HepG2 (cell line): ENCODE measurements at regions not wholly inside any gene's neighbourhood (a gene's known extent, or its start where the extent isn't known, plus 50 kb on each side); places are given as distances from the start of the nearest gene placed in this dataset.

Experiments used
- ATAC-seq: fragments of 200-7000 bp; cut with Tn5 transposase; 3 replicates; pipeline ENCODE4 v1.9.1; 2020; ENCODE audit warnings: mild to moderate bottlenecking, moderate library complexity
- BruUV-seq: library from RNA; stranded (reverse); fragments of 400-500 nt; replicated peaks from 2 replicates; lab custom pipeline; 2021; lab: Mats Ljungman, UMichigan
- CTCF ChIA-PET: fragments of 300-600 bp; formaldehyde crosslinking; extraction: SDS; loops from one replicate; lab custom pipeline; 2021; ENCODE audit warnings: low total read pairs, inconsistent platforms, low intra/inter-chr PET ratio; lab: Yijun Ruan, JAX
- POLR2A ChIA-PET: fragments of 350-600 bp; sonication (Branson Sonifier 250); formaldehyde crosslinking; loops from one replicate; lab custom pipeline; 2020; ENCODE audit warnings: antibody characterized with exemption, inconsistent platforms; lab: Yijun Ruan, JAX
- DNase-seq: peaks from one replicate; pipeline ENCODE4 v3.0.0-alpha.2; 2015; ENCODE audit warnings: low spot score
- FAIRE-seq: peaks from 3 replicates; lab custom pipeline; 2011; peaks lifted over from hg19 to GRCh38; lab: Jason Lieb, UNC
- H2AFZ ChIP-seq: one replicate; pipeline ENCODE4 v1.6.1; 2011; ENCODE audit warnings: low read length, inconsistent platforms
- H3K27ac ChIP-seq: fragments of 300-600 bp; 3 replicates; pipeline ENCODE4 v1.8.0; 2011; ENCODE audit warnings: mixed run types, mild to moderate bottlenecking, mixed read lengths, low read length, inconsistent platforms; ENCODE audit not compliant: insufficient read depth; ENCODE audit errors: extremely low read length
- H3K27me3 ChIP-seq, 2 experiments: fragments of 200-600 bp in 1 of 2; 2 replicates in 1 of 2; 3 replicates in 1 of 2; pipeline versions ENCODE4 v1.6.0 to v1.8.0; 2011; ENCODE audit warnings: low read length in 2 of 2, mild to moderate bottlenecking in 2 of 2, moderate library complexity in 2 of 2, inconsistent platforms in 1 of 2; ENCODE audit not compliant: insufficient read depth in 2 of 2, control insufficient read depth in 1 of 2
- H3K36me3 ChIP-seq, 2 experiments: fragments of 200-600 bp in 1 of 2; replicated peaks in 1 of 2; 2 replicates in 1 of 2; 3 replicates in 1 of 2; pipeline versions ENCODE4 v1.5.1 to v1.8.0; 2011; ENCODE audit warnings: low read length in 2 of 2, inconsistent platforms in 1 of 2; ENCODE audit not compliant: insufficient read depth in 2 of 2, control insufficient read depth in 1 of 2
- H3K4me1 ChIP-seq: 2 replicates; pipeline ENCODE4 v1.5.1; 2012; ENCODE audit warnings: low read length, inconsistent platforms; ENCODE audit not compliant: insufficient read depth
- H3K4me2 ChIP-seq: 2 replicates; pipeline ENCODE4 v1.6.0; 2011; ENCODE audit warnings: low read depth, low read length, inconsistent platforms
- H3K4me3 ChIP-seq, 3 experiments: fragments of 200-600 bp in 1 of 3; sonication (generic), shearing (Covaris generic) in 1 of 3; replicated peaks in 1 of 3; 2 replicates each; pipeline ENCODE4 v1.5.1; 2011 to 2016; ENCODE audit warnings: low read length in 3 of 3, inconsistent platforms in 2 of 3, low read depth in 2 of 3, mild to moderate bottlenecking in 2 of 3, control low read depth in 1 of 3, mixed read lengths in 1 of 3; ENCODE audit not compliant: insufficient read depth in 1 of 3
- H3K79me2 ChIP-seq: one replicate; pipeline ENCODE4 v1.6.1; 2011; ENCODE audit warnings: low read length, inconsistent platforms; ENCODE audit not compliant: insufficient read depth
- H3K9ac ChIP-seq: 2 replicates; pipeline ENCODE4 v1.6.0; 2011; ENCODE audit warnings: mild to moderate bottlenecking, low read depth, low read length, inconsistent platforms; ENCODE audit not compliant: insufficient read depth
- H3K9me3 ChIP-seq: 2 replicates; pipeline ENCODE4 v1.5.1; 2012; ENCODE audit warnings: mild to moderate bottlenecking, low read length
- H4K20me1 ChIP-seq: 2 replicates; pipeline ENCODE4 v1.6.0; 2011; ENCODE audit warnings: inconsistent platforms, mild to moderate bottlenecking, low read length, moderate library complexity; ENCODE audit not compliant: insufficient read depth
- AHR ChIP-seq: IDR thresholded peaks from 2 replicates; pipeline ENCODE4 v1.6.1; 2018; ENCODE audit warnings: missing genetic modification reagents, missing compliant biosample characterization
- ATF4 ChIP-seq, 2 experiments: fragments of 450-650 bp in 1 of 2; sonication (generic) in 1 of 2; formaldehyde crosslinking; IDR thresholded peaks; 2 replicates each; pipeline versions ENCODE4 v1.5.0 to v1.8.0; 2020 to 2022; ENCODE audit warnings: mild to moderate bottlenecking in 1 of 2, missing genetic modification reagents in 1 of 2
- HES4 ChIP-seq: sonication (generic); formaldehyde crosslinking; IDR thresholded peaks from 2 replicates; pipeline ENCODE4 v1.9.0; 2021; ENCODE audit warnings: mild to moderate bottlenecking, missing genetic modification reagents, borderline replicate concordance
- KMT2B ChIP-seq: IDR thresholded peaks from 2 replicates; pipeline ENCODE4 v1.6.1; 2016; ENCODE audit warnings: missing genetic modification reagents, missing compliant biosample characterization
- MAX ChIP-seq: IDR thresholded peaks from 2 replicates; pipeline ENCODE4 v1.6.1; 2012; ENCODE audit warnings: inconsistent platforms
- RBFOX2 ChIP-seq: fragments of 200-400 bp; formaldehyde crosslinking; IDR thresholded peaks from 2 replicates; pipeline ENCODE4 v1.6.1; 2017; ENCODE audit warnings: low read depth, mild to moderate bottlenecking, low read length
- TBX3 ChIP-seq: fragments of 450-650 bp; IDR thresholded peaks from 2 replicates; pipeline ENCODE4 v1.6.1; 2017; ENCODE audit warnings: antibody characterized with exemption, mild to moderate bottlenecking, inconsistent platforms, borderline replicate concordance
- TIGD3 ChIP-seq: sonication (generic); formaldehyde crosslinking; IDR thresholded peaks from 2 replicates; pipeline ENCODE4 v1.5.1; 2020; ENCODE audit warnings: mild to moderate bottlenecking, missing genetic modification reagents, borderline replicate concordance
- ZBTB3 ChIP-seq: sonication (generic); formaldehyde crosslinking; IDR thresholded peaks from 2 replicates; pipeline ENCODE4 v1.4.0; 2020; ENCODE audit warnings: low read depth, mild to moderate bottlenecking, moderate library complexity, missing genetic modification reagents, borderline replicate concordance
- ZNF225 ChIP-seq: sonication (generic); formaldehyde crosslinking; IDR thresholded peaks from 2 replicates; pipeline ENCODE4 v1.4.0; 2020; ENCODE audit warnings: mild to moderate bottlenecking, missing genetic modification reagents
- ZNF343 ChIP-seq: sonication (generic); formaldehyde crosslinking; IDR thresholded peaks from 2 replicates; pipeline ENCODE4 v1.4.0; 2020; ENCODE audit warnings: mild to moderate bottlenecking, missing genetic modification reagents
- ZNF777 ChIP-seq: sonication (generic); formaldehyde crosslinking; IDR thresholded peaks from 2 replicates; pipeline ENCODE4 v1.4.0; 2020; ENCODE audit warnings: missing genetic modification reagents
- ZNF878 ChIP-seq: sonication (generic); formaldehyde crosslinking; IDR thresholded peaks from 2 replicates; pipeline ENCODE4 v1.8.1; 2023; ENCODE audit warnings: mild to moderate bottlenecking, missing genetic modification reagents, moderate library complexity
- WGBS: methylation state at CpG from one replicate; pipeline ENCODE4 v1.1.6; 2017; ENCODE audit warnings: low lambda C conversion rate; 5-methylcytosine and 5-hydroxymethylcytosine counted together
- in situ Hi-C: cut with HindIII; loops from 2 replicates; pipeline ENCODE4 v1.10.0; 2017; ENCODE audit warnings: low pct_unique_long_range_greater_than_20kb; ENCODE audit not compliant: extremely low pct_ligation_motif_present
- intact Hi-C: fragments of 100-400 bp; cut with micrococcal nuclease; formaldehyde crosslinking; loops from one replicate; pipeline ENCODE4 v1.10.0; 2022; ENCODE audit not compliant: unreplicated experiment

- TF ChIP-seq TBX3 (no peak), RBFOX2 (no peak), TIGD3 (no peak), ATF4 (CRISPR knock-in tag; IDR thresholded peaks at IDR 0.05) (no peak), ZNF225 (CRISPR knock-in tag) (no peak), MAX (no peak), ZNF343 (CRISPR knock-in tag) (no peak)
- 55% methylated on average over 5 of the region's 9 CpGs for whole genome bisulfite sequencing
- DNase-seq (no peak), ATAC-seq (no peak), FAIRE-seq (no peak)
- POLR2A ChIA-PET, result no interaction called here
- Histone ChIP-seq H3K4me3 (no peak overlapping the region), H3K27me3 (no peaks in the 10 kb centered on the region), H3K27ac (no peak overlapping the region), H3K9ac (no peak overlapping the region), H3K36me3 (no peaks in the 10 kb centered on the region), H3K4me1 (no peaks in the 10 kb centered on the region), H3K4me2 (no peak overlapping the region), H3K9me3 (no peaks in the 10 kb centered on the region), H4K20me1 (no peaks in the 10 kb centered on the region), H2AFZ (no peak overlapping the region), H3K79me2 (no peaks in the 10 kb centered on the region)
- in situ Hi-C loops, result no loop called here
- intact Hi-C loops, result no loop called here
- CTCF ChIA-PET, result no interaction called here
- BruUV-seq, result no TSS peak
Measured at GRCh38 chr3:55292360-55292759, 194.7 kb downstream of the WNT5A start.

- H3K79me2 ChIP-seq, result no peaks in the 10 kb centered on the region
- H3K27me3 ChIP-seq, result no peaks in the 10 kb centered on the region
- H3K36me3 ChIP-seq, result no peaks in the 10 kb centered on the region
- H3K9ac ChIP-seq, result no peak overlapping the region
- TF ChIP-seq AHR, result no peak
- no peak for TF ChIP-seq ZBTB3 (CRISPR knock-in tag)
- no peak for TF ChIP-seq HES4 (CRISPR knock-in tag)
- TF ChIP-seq ZNF777 (CRISPR knock-in tag), result no peak
- TF ChIP-seq KMT2B (CRISPR knock-in tag), result no peak
- no peak for TF ChIP-seq ZNF878 (CRISPR knock-in tag)
- FAIRE-seq (no peak), DNase-seq (no peak), ATAC-seq (no peak)
- no peak overlapping the region for H2AFZ ChIP-seq
- H3K4me3 ChIP-seq, result no peak overlapping the region
- BruUV-seq, result no TSS peak
- H3K4me1 ChIP-seq, result no peaks in the 10 kb centered on the region
- H3K9me3 ChIP-seq, result no peaks in the 10 kb centered on the region
- intact Hi-C loops (no loop called here), in situ Hi-C loops (no loop called here)
- H4K20me1 ChIP-seq, result no peaks in the 10 kb centered on the region
- CTCF ChIA-PET, result no interaction called here
- H3K4me2 ChIP-seq, result no peak overlapping the region
- no peak overlapping the region for H3K27ac ChIP-seq
- POLR2A ChIA-PET, result no interaction called here
Measured at GRCh38 chr3:55288657-55289056, 198.4 kb downstream of the WNT5A start.
